ENCODE measurements at regions not wholly inside any gene's neighbourhood (a gene's known extent, or its start where the extent isn't known, plus 50 kb on each side); places are given as distances from the start of the nearest gene placed in this dataset.

- no peak for TF ChIP-seq CTCF (IDR thresholded peaks at IDR 0.05; ENCODE audit: insufficient read depth, low read depth, low read length)
- TF ChIP-seq EZH2 (IDR thresholded peaks at IDR 0.05; ENCODE audit: insufficient read depth, low read length), result no peak
Measured at GRCh38 chr4:43399726-43400125, 507.2 kb downstream of the GRXCR1 start.
